Epithelial cell of proximal tubule (primary cell): ENCODE measurements at regions not wholly inside any gene's neighbourhood (a gene's known extent, or its start where the extent isn't known, plus 50 kb on each side); places are given as distances from the start of the nearest gene placed in this dataset.

Experiments used
- DNase-seq: peaks from one replicate; pipeline ENCODE4 v3.0.0-alpha.2; 2011; ENCODE audit warnings: low read depth
- H3K4me3 ChIP-seq: 2 replicates; pipeline ENCODE4 v1.5.1; 2011; ENCODE audit warnings: low read depth, mild to moderate bottlenecking, low read length
- TF ChIP-seq, protein P1 (sequence below): conservative IDR thresholded peaks from 2 replicates; pipeline ENCODE4 v1.5.1; 2012; ENCODE audit warnings: low read depth, mild to moderate bottlenecking, low read length

DNA sequence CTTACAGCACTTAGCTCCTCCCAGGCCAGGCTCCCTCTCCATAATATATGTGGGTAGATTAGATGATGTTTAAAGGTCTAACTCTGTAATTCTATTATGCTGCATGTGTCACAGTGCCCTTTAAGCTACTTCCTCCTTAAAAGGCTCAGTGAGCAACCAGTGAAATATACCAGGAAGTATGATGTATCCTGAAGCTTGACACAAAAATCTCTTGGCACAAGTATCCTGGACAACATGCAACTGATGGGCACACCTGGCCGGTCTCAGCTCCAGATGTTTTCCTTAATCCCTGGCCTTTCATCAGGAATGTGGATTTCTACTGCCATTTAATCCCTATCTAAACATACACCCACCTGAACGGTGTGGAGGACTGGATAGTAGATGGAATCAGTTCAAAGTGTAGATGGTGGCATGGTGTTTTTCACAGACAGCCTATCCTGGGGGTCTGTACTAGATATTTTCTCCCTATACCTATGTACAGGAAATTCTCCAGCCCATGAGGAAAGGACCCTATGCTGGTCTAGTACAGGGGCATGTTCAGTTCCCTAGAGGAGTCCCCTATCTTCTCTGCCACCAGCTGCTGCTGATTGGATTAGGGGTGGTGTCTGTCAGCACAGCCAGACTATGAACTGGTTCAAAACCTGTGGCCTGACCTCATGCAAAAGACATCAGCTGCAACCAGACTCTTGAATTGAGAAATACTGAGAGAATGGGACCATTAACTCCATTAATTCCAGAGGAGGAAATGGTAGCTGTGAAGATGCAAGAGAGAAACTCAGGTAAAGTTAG, 59.4 kb upstream of the CITED2 start:
- DNase-seq: no peak

DNA sequence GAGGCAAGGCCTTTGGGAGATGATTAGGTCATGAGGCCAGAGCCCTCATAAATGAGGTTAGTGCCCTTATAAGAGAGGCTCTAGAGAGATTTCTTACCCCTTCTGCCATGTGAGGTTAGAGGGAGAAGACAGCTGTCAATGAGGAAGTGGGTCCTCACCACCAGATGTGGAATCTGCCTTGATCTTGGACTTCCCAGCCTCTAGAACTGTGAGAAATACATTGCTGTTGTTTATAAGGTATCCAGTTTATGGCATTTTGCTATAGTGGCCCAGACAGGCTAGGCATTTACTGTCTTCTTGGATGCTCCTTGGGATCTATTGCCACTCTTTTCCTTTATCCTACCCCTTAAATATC, 57.1 kb upstream of the CITED2 start:
- no peak for DNase-seq
- H3K4me3 ChIP-seq: no peak overlapping the region
- TF ChIP-seq, protein P1, sequence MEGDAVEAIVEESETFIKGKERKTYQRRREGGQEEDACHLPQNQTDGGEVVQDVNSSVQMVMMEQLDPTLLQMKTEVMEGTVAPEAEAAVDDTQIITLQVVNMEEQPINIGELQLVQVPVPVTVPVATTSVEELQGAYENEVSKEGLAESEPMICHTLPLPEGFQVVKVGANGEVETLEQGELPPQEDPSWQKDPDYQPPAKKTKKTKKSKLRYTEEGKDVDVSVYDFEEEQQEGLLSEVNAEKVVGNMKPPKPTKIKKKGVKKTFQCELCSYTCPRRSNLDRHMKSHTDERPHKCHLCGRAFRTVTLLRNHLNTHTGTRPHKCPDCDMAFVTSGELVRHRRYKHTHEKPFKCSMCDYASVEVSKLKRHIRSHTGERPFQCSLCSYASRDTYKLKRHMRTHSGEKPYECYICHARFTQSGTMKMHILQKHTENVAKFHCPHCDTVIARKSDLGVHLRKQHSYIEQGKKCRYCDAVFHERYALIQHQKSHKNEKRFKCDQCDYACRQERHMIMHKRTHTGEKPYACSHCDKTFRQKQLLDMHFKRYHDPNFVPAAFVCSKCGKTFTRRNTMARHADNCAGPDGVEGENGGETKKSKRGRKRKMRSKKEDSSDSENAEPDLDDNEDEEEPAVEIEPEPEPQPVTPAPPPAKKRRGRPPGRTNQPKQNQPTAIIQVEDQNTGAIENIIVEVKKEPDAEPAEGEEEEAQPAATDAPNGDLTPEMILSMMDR: no peak

More for the DNA sequence above, 59.4 kb upstream of the CITED2 start:
- no peak overlapping the region for H3K4me3 ChIP-seq
- TF ChIP-seq, protein P1: no peak

DNA sequence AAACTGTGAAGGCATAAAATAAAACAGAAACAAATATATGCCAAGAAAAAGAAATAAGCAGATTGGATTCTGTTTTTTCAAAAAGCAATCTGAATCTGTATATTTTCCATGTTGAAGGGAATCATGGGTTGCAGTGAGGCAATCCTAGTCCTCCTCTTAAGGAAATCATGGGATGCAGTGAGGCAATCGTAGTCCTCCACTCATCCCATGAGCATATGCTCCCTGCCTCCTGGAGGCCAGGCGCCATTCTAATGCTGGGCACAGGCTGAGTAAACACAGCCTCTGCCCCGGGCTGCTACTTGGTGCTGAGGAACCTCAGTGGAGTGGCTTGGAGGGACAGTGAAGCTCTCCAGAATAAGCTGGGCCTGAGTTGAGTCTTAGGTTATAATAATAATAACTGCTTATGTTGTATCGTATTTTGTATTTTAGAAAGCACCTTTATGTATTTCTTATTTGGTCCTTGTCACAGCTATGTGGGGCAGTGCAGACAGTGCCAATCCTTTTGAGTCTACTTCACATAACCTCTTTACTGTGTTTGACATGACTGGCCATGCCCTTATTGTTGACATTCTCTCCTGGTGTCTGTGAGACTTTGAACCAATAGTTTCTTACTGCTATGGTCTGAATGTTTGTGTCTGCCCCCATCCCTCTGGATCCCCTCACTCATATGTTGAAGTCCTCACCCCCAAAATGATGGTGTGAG, 56.6 kb upstream of the CITED2 start:
- H3K4me3 ChIP-seq: no peak overlapping the region
- DNase-seq: no peak
- TF ChIP-seq, protein P1: no peak

DNA sequence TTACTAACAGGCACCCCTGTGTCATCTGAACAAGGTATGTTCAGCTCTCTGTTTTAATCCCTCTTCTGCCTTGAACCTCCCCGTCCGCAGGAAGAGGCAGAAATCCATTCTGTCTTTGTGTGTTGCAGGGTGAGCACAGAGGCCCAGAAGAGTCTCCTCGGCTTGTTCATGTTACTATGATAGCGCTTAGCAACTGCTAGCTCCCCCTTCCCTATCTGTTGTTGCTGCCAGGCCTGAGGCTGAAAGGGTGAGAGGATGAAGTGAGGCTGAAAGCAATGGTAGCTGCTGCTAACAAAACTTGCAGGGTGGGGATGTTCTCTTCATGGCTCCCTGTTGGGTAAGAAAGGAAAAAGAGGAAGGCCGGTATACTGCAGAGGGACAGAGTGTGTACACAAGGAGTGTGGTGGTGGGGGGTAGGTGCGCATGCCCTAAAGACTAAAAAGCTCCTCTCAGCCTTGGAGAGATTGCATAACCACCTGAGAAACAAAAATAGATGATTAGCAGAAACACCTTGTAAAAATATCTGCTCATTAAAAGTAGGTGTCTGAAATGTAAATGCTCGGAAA, 55.2 kb upstream of the CITED2 start:
- H3K4me3 ChIP-seq: no peak overlapping the region
- DNase-seq: no peak
- TF ChIP-seq, protein P1: no peak

DNA sequence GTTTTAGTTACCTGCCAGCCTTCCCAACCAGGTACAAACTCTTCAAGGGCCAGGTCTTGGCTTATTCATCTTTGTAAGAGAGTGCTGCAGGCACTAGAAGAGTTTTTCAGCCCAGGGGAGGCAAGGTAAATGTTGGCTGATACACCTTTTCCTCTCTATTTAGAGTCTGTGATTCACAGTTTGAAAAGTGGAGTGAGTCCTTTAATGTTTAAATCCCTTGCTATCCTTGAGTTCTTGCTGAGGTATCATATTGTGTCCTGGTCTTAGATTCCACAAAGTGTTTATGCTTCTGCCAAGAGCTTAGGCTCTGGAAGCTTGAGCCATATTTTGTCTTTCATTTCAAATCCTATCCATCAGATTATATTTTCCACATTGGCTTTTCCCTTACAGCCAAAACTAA, 52.8 kb upstream of the CITED2 start:
- no peak for DNase-seq
- H3K4me3 ChIP-seq: no peak overlapping the region
- TF ChIP-seq, protein P1: no peak

DNA sequence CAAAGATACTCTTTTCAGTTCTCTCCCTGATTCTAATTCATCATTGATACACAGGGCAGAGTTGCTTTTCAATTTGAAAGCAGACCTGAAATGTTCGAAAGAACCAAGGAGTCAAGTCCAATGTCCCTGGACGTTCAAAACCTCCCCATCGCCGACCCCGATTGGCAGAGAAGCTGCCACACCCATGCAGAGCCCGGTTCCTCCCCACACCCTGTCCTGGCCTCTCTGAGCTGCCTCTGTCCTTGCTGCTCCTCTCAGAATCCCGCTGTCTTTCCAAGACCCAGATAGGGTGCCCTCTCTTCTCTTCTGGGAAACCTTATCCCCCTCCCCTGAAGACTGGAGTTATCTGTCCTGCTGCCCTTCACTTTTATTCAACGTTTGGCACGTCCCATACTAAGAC, 52.3 kb upstream of the CITED2 start:
- no peak for DNase-seq
- no peak overlapping the region for H3K4me3 ChIP-seq
- TF ChIP-seq, protein P1: no peak
